ENCODE measurements at regions not wholly inside any gene's neighbourhood (a gene's known extent, or its start where the extent isn't known, plus 50 kb on each side); places are given as distances from the start of the nearest gene placed in this dataset.
"Not testable (repeated sequence)": the region's sequence is repeated elsewhere in the genome, so short reads cannot be mapped to it uniquely, and the experiment has no call there.

- peak overlapping the region; percentile 53; the same call in 1 of the 2 replicates for H3K27ac ChIP-seq (ENCODE audit: low read depth, low read length)
- H3K4me1 ChIP-seq (replicated peaks in 1 of 4; ENCODE audit: control insufficient read depth in 3 of 4, insufficient read depth in 4 of 4, low read length in 3 of 4); H2BK15ac ChIP-seq (ENCODE audit: low read length); H3K27me3 ChIP-seq (replicated peaks in 1 of 4; ENCODE audit: control insufficient read depth in 3 of 4, extremely low read depth in 1 of 4, insufficient read depth in 3 of 4, low read length in 3 of 4); H3K23me2 ChIP-seq (ENCODE audit: low read depth, low read length); H2AK5ac ChIP-seq (ENCODE audit: low read depth, low read length); H4K20me1 ChIP-seq (replicated peaks in 1 of 2; ENCODE audit: control insufficient read depth in 1 of 2, insufficient read depth in 2 of 2, low read length in 2 of 2); H3K36me3 ChIP-seq (ENCODE audit: control insufficient read depth in 2 of 4, insufficient read depth in 4 of 4, low read length in 3 of 4); H4K5ac ChIP-seq (ENCODE audit: insufficient read length, low read depth, low read length); H3K23ac ChIP-seq (ENCODE audit: insufficient read length); H3K9me3 ChIP-seq (ENCODE audit: insufficient read depth in 2 of 2, low read depth in 1 of 2, low read length in 1 of 2); CTCF ChIA-PET (ENCODE audit: partially characterized antibody); H4K8ac ChIP-seq (ENCODE audit: extremely low read depth, insufficient read depth, low read length); H3K79me2 ChIP-seq (ENCODE audit: control insufficient read depth in 1 of 2, insufficient read depth in 2 of 2, low read length in 2 of 2); H3K9ac ChIP-seq (replicated peaks in 1 of 4; ENCODE audit: extremely low read depth in 1 of 4, low read depth in 3 of 4, low read length in 3 of 4); H3K79me1 ChIP-seq (ENCODE audit: low read depth, low read length); H3K14ac ChIP-seq (ENCODE audit: insufficient read length): not testable (repeated sequence)
- peak overlapping the region; percentile 99 for H3K4ac ChIP-seq (replicated peaks; ENCODE audit: insufficient read length, low read depth, low read length)
- H3K4me2 ChIP-seq (ENCODE audit: insufficient read depth in 1 of 2, low read depth in 2 of 2, low read length in 2 of 2) = peak overlapping the region; percentile 61 to 85
- peak overlapping the region; percentile 100 for H4K91ac ChIP-seq (replicated peaks; ENCODE audit: insufficient read length, low read length)
- H2AFZ ChIP-seq (ENCODE audit: low read length) = peak overlapping the region; percentile 71; the same call in 1 of the 2 replicates
- peak overlapping the region; percentile 80; the same call in 1 of the 2 replicates for H3K18ac ChIP-seq (ENCODE audit: extremely low read depth, low read length)
- H2BK12ac ChIP-seq (ENCODE audit: low read depth, low read length) = peak overlapping the region; percentile 89; the same call in 1 of the 2 replicates
- POLR2A ChIA-PET (ENCODE audit: partially characterized antibody) = interaction anchor here (0.8 to 1.6 kb wide), 2 partner anchors 10 to 25 kb away, joined by 3 to 4 read pairs; no protein-coding TSS in a partner anchor
- TF ChIP-seq YY1 (IDR thresholded peaks at IDR 0.05; ENCODE audit: low read depth, low read length) = peak; percentile 35; the same call in 1 of the 2 replicates
- peak; percentile 5 to 51 for DNase-seq (ENCODE audit: low read depth in 1 of 2, low spot score in 2 of 2)
- peak overlapping the region; percentile 84; the same call in 1 of the 2 replicates for H2BK20ac ChIP-seq (ENCODE audit: low read length)
- WGBS, 2 experiments (ENCODE audit: extremely low coverage in 1 of 2, insufficient coverage in 1 of 2, insufficient read length in 1 of 2, insufficient replicate concordance in 2 of 2, low coverage in 1 of 2, low lambda C conversion rate in 2 of 2, missing lambda C conversion rate in 1 of 2) = 35% methylated on average over 4 of the region's 4 CpGs; no CpG with 5 or more reads in 1 of the 2 experiments
- H3K4me3 ChIP-seq (ENCODE audit: extremely low read depth in 1 of 4, insufficient read depth in 2 of 4, low read depth in 3 of 4, low read length in 4 of 4) = peak overlapping the region in 3 of 4 experiments; percentile 4 to 49 (median 15); a peak in 4 of 8 replicates
- H2BK120ac ChIP-seq (replicated peaks; ENCODE audit: low read depth, low read length) = peak overlapping the region; percentile 99
- H3K56ac ChIP-seq (replicated peaks; ENCODE audit: insufficient read length, low read depth, low read length) = peak overlapping the region; percentile 77
- H2BK5ac ChIP-seq (ENCODE audit: low read depth, low read length) = peak overlapping the region; percentile 93; the same call in 1 of the 2 replicates
- FAIRE-seq = peak; percentile 24
These were observed 680.2 kb downstream of the KHDRBS2 start for GRCh38 chr6:61605851-61606250.

GRCh38 chr6:61602171-61602570 lies 683.9 kb downstream of the KHDRBS2 start:
- WGBS, 2 experiments (ENCODE audit: extremely low coverage in 1 of 2, insufficient coverage in 1 of 2, insufficient read length in 1 of 2, insufficient replicate concordance in 2 of 2, low coverage in 1 of 2, low lambda C conversion rate in 2 of 2, missing lambda C conversion rate in 1 of 2) = 86% methylated on average over 4 of the region's 4 CpGs; no CpG with 5 or more reads in 1 of the 2 experiments
- POLR2A ChIA-PET (ENCODE audit: partially characterized antibody); H2BK15ac ChIP-seq (ENCODE audit: low read length); H2BK12ac ChIP-seq (ENCODE audit: low read depth, low read length); FAIRE-seq; H3K4me2 ChIP-seq (ENCODE audit: insufficient read depth in 1 of 2, low read depth in 2 of 2, low read length in 2 of 2); H2AFZ ChIP-seq (ENCODE audit: low read length); H3K56ac ChIP-seq (replicated peaks; ENCODE audit: insufficient read length, low read depth, low read length); H3K4me3 ChIP-seq (ENCODE audit: extremely low read depth in 1 of 4, insufficient read depth in 2 of 4, low read depth in 3 of 4, low read length in 4 of 4); H2BK120ac ChIP-seq (replicated peaks; ENCODE audit: low read depth, low read length); H3K23me2 ChIP-seq (ENCODE audit: low read depth, low read length); CTCF ChIA-PET (ENCODE audit: partially characterized antibody); H3K79me2 ChIP-seq (ENCODE audit: control insufficient read depth in 1 of 2, insufficient read depth in 2 of 2, low read length in 2 of 2); H3K9ac ChIP-seq (replicated peaks in 1 of 4; ENCODE audit: extremely low read depth in 1 of 4, low read depth in 3 of 4, low read length in 3 of 4); H4K5ac ChIP-seq (ENCODE audit: insufficient read length, low read depth, low read length); H4K20me1 ChIP-seq (replicated peaks in 1 of 2; ENCODE audit: control insufficient read depth in 1 of 2, insufficient read depth in 2 of 2, low read length in 2 of 2); H2AK5ac ChIP-seq (ENCODE audit: low read depth, low read length); H2BK20ac ChIP-seq (ENCODE audit: low read length); H3K27me3 ChIP-seq (replicated peaks in 1 of 4; ENCODE audit: control insufficient read depth in 3 of 4, extremely low read depth in 1 of 4, insufficient read depth in 3 of 4, low read length in 3 of 4); H2BK5ac ChIP-seq (ENCODE audit: low read depth, low read length); H3K23ac ChIP-seq (ENCODE audit: insufficient read length); H3K18ac ChIP-seq (ENCODE audit: extremely low read depth, low read length); H3K79me1 ChIP-seq (ENCODE audit: low read depth, low read length); H4K91ac ChIP-seq (replicated peaks; ENCODE audit: insufficient read length, low read length); H3K4ac ChIP-seq (replicated peaks; ENCODE audit: insufficient read length, low read depth, low read length); H3K4me1 ChIP-seq (replicated peaks in 1 of 4; ENCODE audit: control insufficient read depth in 3 of 4, insufficient read depth in 4 of 4, low read length in 3 of 4); H3K14ac ChIP-seq (ENCODE audit: insufficient read length); H3K36me3 ChIP-seq (ENCODE audit: control insufficient read depth in 2 of 4, insufficient read depth in 4 of 4, low read length in 3 of 4); H3K27ac ChIP-seq (ENCODE audit: low read depth, low read length); DNase-seq (ENCODE audit: low read depth in 1 of 2, low spot score in 2 of 2); H4K8ac ChIP-seq (ENCODE audit: extremely low read depth, insufficient read depth, low read length): not testable (repeated sequence)
- peaks cover 8 to 11% of the 10 kb centered on the region in 2 experiments; a peak in 3 of 4 replicates for H3K9me3 ChIP-seq (ENCODE audit: insufficient read depth in 2 of 2, low read depth in 1 of 2, low read length in 1 of 2)
